ENCODE measurements at regions not wholly inside any gene's neighbourhood (a gene's known extent, or its start where the extent isn't known, plus 50 kb on each side); places are given as distances from the start of the nearest gene placed in this dataset.

- TF ChIP-seq CTCF (IDR thresholded peaks at IDR 0.05; ENCODE audit: insufficient read depth, low read depth, low read length) (no peak), EZH2 (IDR thresholded peaks at IDR 0.05; ENCODE audit: insufficient read depth, low read length) (no peak)
Measured at GRCh38 chr22:27107386-27107785, 450.0 kb downstream of the MIAT start.

Measured in astrocyte (in vitro differentiated cells and primary cell).